HG03571 (cell line): ENCODE measurements at regions not wholly inside any gene's neighbourhood (a gene's known extent, or its start where the extent isn't known, plus 50 kb on each side); places are given as distances from the start of the nearest gene placed in this dataset.

Experiments
- ATAC-seq: cut with Tn5 transposase; IDR thresholded peaks from one replicate; pipeline ENCODE4 v1.9.1; 2021; ENCODE audit not compliant: unreplicated experiment

GRCh38 chr4:146998157-146998556 is 52.5 kb upstream of the TTC29 start:
- ATAC-seq: no peak

- ATAC-seq: no peak
These were observed 58.5 kb upstream of the TTC29 start for GRCh38 chr4:147003956-147004809.

GRCh38 chr4:147006229-147006628 is 60.6 kb upstream of the TTC29 start:
- ATAC-seq: no peak

DNA sequence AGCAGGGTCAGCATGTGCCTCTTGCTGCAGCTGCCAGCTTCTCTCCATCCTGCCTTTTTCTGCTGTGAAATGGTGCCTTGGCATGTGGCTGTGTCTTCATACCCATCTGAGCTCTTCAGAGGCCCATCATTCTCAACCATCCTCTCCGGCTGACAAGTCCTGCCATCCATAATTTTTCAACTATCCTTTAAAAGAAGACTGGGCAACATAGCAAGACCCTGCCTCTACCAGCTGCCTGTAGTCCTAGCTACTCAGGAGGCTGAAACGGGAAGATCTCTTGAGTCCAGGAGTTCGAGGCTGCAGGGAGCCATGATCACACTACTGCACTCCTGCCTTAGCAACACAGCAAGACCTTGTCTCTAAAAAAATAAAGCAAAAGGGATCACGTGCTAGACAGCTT is 64.2 kb upstream of the TTC29 start:
- ATAC-seq: no peak

- ATAC-seq: no peak
These were observed 65.7 kb upstream of the TTC29 start for GRCh38 chr4:147011411-147011810.

DNA sequence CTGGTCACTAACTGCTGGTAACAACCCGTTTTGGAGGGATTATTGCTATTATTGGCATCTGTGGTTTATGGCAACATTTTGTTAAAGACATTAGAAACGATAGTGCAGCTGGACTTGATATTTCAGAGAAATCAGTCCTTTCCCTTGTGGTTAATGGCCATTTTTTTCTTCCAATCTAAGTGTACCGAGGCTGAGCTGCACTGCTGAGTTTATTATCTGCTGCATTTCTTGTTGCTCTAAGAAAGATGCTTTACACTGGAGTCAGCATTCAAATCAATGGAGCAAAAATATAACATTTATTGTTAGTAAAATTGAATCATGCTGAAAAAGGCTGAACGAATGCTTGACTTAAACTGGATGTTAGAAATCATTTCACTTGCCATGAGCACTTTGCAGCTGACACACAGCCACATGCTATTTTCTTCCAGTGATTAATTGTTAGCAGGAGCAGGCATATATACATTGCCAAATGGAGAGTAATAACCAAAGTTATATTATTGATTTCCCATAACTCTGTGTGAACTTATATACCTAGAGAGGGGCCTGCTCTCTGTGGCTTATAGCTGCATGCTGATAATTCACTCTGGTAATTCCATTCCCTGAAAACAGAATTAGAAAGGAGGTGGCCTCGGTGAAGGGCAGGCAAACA is 66.5 kb upstream of the TTC29 start:
- no peak for ATAC-seq

DNA sequence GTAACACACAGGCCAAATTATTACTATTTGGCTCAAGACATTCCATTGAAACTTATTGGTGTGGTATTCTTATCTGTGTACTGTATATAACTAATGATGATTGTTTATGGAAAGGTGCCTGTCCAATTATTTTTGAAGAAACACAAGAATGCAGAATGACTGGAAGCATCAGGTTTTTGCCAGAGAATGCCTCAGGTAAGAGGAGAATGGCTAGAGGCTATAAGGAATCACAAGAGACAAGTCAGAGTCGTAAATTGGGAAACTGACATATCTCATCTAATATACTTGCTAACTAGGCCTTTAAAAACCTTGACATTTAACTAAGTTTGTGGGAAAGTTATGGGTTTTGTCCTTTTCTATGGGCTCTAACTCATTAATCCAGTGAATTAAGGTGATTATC is 69.3 kb upstream of the TTC29 start:
- no peak for ATAC-seq

GRCh38 chr4:147015491-147015890 is 69.8 kb upstream of the TTC29 start:
- ATAC-seq: no peak

DNA sequence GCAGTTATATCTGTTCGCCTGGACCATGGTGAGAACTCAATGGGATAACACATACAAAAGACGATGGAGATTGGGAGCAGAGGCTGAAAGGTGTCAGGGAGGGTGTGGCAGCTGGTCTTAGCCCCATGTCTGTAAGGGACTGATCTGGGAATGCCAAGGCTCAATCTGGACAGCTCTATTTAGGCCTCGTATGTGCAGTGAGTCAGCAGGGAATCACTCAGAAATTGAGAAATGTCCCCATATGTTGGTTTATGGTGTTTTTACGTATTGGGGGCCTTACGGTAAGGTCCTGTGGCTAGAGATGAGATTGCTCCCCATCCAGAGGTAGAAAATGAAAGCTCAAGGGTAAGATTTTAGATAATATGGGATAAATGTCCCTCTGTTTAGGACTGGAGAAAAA is 71.4 kb upstream of the TTC29 start:
- ATAC-seq: no peak

DNA sequence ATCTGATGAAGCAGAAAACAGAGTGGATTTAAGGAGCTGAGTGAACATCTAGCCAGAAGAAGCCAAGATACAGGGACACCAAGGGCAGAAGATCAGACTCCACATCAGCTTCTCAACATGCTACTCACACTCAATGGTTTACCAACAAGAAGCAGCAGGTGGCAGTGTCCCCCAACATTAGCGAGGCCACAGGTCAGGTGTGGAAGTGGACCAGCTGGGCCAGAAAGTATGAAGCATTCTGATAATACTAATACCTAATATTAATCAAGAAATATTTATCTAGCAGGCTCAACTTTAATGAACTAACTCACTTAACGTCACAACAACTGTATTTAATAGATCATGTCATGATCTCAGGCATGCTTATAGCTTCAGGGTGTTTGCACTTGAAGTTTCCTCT is 73.4 kb upstream of the TTC29 start:
- ATAC-seq: peak; percentile 72

GRCh38 chr4:147020456-147020855 is 74.8 kb upstream of the TTC29 start:
- ATAC-seq: no peak

DNA sequence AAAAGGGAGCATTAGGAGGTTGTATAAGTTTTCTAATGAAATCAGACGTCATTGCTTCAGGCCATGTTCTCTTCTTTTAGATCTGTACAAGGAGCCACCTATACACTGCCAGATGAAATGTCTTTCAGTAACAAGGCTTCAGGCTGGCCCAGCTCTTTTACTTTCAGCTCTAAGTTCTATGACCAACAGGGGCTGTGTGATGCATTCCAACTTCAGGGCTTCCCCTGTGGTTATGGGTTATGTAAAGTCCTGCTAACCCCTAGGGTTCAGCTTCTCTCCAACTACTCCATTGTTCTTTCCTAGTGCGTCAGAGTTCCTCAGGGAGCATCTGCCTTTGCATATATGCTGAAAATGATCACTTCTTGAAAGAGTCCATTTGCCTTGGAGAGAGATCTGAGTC is 79.4 kb upstream of the TTC29 start:
- ATAC-seq: no peak

GRCh38 chr4:147029296-147029695 is 83.6 kb upstream of the TTC29 start:
- ATAC-seq: no peak

DNA sequence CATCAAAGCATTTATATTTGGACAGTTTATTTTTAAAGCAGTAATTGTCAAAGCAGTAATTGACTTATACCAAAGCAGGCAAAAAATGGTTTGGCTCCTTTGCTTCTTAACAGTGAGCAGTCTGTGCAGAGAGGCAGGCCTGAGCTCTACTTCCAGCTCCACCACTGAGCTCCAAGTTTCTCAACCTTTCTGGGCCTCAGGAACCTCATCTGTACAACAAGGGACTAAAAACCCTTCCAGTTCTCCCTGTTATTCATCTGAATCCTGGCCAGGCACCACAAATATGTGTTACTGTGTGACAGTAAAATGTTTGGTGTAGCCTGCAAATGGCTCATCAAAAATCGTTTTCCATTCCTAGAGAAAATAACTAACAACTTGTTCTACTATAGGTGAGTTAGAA is 88.7 kb upstream of the TTC29 start:
- no peak for ATAC-seq

- no peak for ATAC-seq
These were observed 91.4 kb upstream of the TTC29 start for GRCh38 chr4:147037069-147037468.

DNA sequence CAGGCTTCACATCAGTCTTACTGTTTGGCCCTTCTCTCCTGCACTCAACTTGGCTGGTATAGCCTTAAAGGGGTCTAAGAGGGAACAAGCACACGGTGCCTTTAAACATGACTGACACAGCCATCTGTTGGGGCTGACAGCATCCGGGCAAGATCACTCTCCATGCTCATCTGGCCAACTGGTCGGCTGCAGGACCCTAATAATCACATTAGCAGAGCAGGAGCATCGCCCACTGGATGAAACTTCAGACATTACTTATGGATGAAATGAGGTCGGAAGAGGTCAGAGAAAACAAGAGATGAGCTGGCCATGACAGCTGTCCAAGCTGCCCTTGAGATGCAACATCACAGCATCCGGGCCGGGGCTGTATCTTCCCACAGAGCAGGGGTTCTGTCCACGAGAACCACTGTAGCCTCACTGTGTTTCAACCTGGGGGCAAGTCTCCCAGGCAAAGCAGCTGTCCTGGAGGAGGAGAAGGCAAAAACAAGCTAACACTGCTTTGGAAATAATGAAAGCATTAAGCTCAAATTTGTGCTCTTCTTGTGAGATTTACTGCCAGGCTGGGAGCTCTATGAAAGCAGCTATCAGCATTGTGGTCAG is 94.4 kb upstream of the TTC29 start:
- no peak for ATAC-seq

DNA sequence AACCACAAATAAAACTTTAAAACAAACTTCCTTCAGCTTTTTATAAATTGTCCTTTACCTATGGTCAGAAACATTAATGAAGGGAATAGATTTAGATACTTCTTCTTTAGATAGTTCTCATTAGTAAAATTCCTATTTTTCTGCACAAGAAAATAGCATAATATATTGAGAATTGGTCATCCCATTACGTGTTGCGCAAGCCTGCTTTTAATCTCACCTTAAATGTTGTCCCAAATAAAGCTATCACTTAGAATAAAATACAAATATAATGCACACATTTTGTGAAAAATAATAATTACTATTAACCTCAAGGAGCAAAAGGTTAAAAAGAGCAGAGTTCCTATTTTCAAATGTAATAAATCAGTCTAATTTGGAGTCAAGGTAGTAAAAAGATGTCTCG is 95.2 kb upstream of the TTC29 start:
- no peak for ATAC-seq

- no peak for ATAC-seq
These were observed 95.7 kb upstream of the TTC29 start for GRCh38 chr4:147041376-147041775.

DNA sequence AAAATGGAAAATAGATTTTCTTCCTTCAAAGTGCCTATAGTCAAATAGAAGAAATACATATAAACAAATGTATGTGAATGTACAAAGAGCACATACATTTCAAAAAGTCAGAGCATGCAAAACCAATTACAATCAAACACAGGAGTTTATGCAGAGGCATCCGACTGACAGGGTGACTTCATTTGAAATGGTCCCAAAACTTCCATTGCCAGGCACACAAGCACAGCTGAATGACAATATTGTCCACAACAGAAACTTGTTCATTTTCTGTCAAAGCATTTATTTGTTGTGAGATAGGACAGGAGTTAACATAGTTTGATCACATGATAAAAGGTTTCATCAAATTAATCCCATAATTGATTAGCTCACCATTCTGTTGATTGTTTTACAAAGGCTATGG is 96.4 kb upstream of the TTC29 start:
- ATAC-seq: no peak

DNA sequence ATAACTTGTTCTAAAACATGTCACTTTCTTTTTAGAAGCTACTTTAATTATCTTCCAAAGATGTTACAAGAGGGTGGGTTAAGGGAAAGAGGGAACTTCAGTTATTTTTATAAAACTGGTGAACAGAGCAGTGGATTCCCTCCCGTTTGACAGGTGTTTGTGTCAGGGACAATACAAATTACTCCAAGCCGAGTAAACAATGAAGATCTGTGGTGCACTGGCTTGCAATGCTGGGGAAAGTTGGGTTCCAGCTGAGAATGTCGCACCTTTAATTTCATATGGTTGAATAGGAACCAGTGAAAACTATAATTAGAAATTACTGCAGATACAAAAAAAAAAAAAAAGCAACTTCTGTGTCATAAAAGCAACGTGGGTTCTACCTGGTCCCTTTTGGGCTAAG is 98.6 kb upstream of the TTC29 start:
- no peak for ATAC-seq

DNA sequence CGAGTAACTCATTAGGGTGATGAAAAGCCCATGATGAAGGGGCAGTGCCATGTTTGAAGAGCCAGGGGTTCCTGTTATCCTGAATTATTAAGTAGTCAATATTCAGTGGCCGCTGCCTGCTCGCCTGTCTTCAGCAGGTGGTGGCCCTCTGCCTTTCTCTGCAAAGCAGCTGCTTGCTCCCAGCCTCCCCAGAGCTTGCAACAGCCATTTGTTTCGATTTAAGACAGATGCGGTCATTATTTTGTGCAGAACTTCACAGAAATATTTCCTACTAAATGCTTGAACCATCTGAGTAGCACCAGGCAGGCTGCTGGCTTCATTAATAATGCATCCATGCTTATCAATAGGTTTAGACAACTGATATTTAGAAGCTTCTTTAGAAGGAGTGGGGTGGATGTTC is 104.3 kb upstream of the TTC29 start:
- no peak for ATAC-seq

GRCh38 chr4:147050356-147050765 is 104.7 kb upstream of the TTC29 start:
- ATAC-seq: no peak
